ENCODE measurements at regions not wholly inside any gene's neighbourhood (a gene's known extent, or its start where the extent isn't known, plus 50 kb on each side); places are given as distances from the start of the nearest gene placed in this dataset.

DNA sequence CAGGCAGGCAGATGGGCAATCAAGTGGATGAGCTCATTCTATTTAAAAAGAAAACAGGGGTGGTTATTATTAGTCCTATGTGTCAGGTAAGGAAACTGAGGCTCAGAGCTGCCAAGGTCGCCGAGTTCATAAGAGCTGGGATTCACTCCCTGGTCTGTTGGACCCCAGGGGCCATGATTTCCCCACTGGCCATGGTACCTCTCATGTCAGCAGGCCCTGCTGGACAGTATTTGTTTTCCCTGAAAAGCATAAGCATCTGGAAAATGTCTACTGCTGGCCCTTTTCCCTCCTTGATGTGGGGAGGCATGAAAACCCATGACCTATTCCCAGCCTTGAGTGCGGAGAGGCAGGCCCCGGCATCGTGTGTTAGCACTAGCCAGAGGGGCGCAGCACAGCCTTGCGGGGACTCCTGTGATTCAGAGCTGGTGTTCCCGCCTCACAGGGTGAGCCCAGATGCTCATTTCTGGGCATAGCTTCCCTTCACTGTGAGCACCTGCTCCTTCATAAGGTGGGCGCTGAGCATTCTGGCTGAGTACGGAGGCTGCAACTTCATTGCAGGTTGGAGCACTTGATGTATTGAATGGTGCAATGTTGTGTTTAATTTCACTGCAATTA, 617.5 kb downstream of the PTPRU start:
- TF ChIP-seq, protein P1, sequence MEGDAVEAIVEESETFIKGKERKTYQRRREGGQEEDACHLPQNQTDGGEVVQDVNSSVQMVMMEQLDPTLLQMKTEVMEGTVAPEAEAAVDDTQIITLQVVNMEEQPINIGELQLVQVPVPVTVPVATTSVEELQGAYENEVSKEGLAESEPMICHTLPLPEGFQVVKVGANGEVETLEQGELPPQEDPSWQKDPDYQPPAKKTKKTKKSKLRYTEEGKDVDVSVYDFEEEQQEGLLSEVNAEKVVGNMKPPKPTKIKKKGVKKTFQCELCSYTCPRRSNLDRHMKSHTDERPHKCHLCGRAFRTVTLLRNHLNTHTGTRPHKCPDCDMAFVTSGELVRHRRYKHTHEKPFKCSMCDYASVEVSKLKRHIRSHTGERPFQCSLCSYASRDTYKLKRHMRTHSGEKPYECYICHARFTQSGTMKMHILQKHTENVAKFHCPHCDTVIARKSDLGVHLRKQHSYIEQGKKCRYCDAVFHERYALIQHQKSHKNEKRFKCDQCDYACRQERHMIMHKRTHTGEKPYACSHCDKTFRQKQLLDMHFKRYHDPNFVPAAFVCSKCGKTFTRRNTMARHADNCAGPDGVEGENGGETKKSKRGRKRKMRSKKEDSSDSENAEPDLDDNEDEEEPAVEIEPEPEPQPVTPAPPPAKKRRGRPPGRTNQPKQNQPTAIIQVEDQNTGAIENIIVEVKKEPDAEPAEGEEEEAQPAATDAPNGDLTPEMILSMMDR (IDR thresholded peaks at IDR 0.05): no peak
- no peak for DNase-seq
- Mint-ChIP-seq H3K36me3 (ENCODE audit: low read depth) (no peaks in the 10 kb centered on the region), H3K27me3 (ENCODE audit: insufficient read depth) (peaks cover 6% of the 10 kb centered on the region), H3K4me3 (no peak overlapping the region), H3K27ac (no peak overlapping the region), H3K4me1 (ENCODE audit: low read depth) (no peaks in the 10 kb centered on the region), H3K9me3 (peaks cover 13% of the 10 kb centered on the region; the same call in 1 of the 2 replicates)

DNA sequence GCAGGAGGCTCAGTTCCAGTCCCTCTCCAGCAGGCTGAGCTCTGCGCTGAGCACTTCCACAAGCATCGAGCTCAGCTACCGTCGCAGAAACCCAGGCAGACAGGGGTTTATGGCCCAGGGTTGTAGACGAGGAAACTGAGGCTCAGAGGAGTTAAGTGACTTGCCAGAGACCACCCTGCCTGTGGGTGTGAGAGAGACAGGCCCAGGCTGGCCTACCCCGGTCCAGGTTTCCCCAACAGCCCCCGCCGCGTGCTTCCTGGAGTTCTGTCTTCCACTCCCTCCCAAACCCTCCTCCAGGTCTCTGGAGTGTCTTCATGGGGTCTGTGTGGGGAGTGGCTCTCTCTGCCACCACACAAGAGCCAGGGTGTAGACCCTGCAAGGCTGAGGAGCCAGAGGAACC, 615.9 kb downstream of the PTPRU start:
- TF ChIP-seq, protein P1 (IDR thresholded peaks at IDR 0.05): no peak
- DNase-seq: no peak
- H3K36me3 Mint-ChIP-seq (ENCODE audit: low read depth): no peaks in the 10 kb centered on the region
- no peaks in the 10 kb centered on the region for H3K4me1 Mint-ChIP-seq (ENCODE audit: low read depth)
- peaks cover 6% of the 10 kb centered on the region for H3K27me3 Mint-ChIP-seq (ENCODE audit: insufficient read depth)
- H3K27ac Mint-ChIP-seq: no peak overlapping the region
- peaks cover 5% of the 10 kb centered on the region; the same call in 1 of the 2 replicates for H3K9me3 Mint-ChIP-seq
- no peak overlapping the region for H3K4me3 Mint-ChIP-seq

GRCh38 chr1:29851691-29852090, 615.4 kb downstream of the PTPRU start:
- no peak for DNase-seq
- Mint-ChIP-seq H3K27me3 (ENCODE audit: insufficient read depth) (peaks cover 6% of the 10 kb centered on the region), H3K4me1 (ENCODE audit: low read depth) (no peaks in the 10 kb centered on the region), H3K4me3 (no peak overlapping the region), H3K36me3 (ENCODE audit: low read depth) (no peaks in the 10 kb centered on the region), H3K9me3 (peaks cover 5% of the 10 kb centered on the region; the same call in 1 of the 2 replicates), H3K27ac (no peak overlapping the region)
- TF ChIP-seq, protein P1 (IDR thresholded peaks at IDR 0.05): no peak

GRCh38 chr1:29849991-29850757, 613.9 kb downstream of the PTPRU start:
- peaks cover 5% of the 10 kb centered on the region; the same call in 1 of the 2 replicates for H3K9me3 Mint-ChIP-seq
- H3K27ac Mint-ChIP-seq: no peak overlapping the region
- peaks cover 6% of the 10 kb centered on the region for H3K27me3 Mint-ChIP-seq (ENCODE audit: insufficient read depth)
- no peak overlapping the region for H3K4me3 Mint-ChIP-seq
- no peaks in the 10 kb centered on the region for H3K36me3 Mint-ChIP-seq (ENCODE audit: low read depth)
- no peak for DNase-seq
- TF ChIP-seq, protein P1 (IDR thresholded peaks at IDR 0.05): no peak
- H3K4me1 Mint-ChIP-seq (ENCODE audit: low read depth): no peaks in the 10 kb centered on the region

DNA sequence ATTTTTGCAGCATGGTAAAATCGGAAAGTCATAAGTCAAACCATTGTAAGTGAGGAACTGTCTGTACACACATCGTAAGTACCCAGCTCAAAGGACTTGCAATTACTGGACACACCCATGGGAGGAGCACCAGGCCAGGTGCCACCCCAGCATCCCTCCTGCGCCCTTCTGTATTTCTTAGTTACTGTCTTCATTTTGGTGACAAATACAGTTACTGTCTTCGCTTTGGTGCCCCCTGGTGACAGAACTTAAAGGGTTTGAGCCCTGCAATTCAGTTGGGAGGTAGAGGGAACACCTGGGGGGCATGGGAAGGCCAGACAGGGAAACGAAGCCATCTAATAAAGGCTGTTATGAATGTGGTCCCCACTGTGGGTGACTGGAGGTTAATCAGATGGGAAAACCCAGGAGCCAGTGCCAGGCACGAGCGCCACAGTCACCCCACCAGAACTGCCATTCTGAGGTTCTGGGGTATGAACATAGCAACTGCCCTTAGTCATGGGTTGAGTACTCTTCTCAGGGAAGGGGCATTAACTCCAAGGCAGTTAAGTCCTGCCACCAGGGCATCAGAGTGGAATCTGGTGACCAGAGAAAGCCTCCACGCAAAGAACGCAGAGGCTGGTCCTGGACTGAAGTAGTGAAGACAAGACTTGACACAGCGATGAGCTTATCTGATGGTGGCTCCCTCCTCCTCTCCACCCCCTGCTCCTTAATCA, 612.9 kb downstream of the PTPRU start:
- H3K4me3 Mint-ChIP-seq: no peak overlapping the region
- peaks cover 6% of the 10 kb centered on the region for H3K27me3 Mint-ChIP-seq (ENCODE audit: insufficient read depth)
- H3K27ac Mint-ChIP-seq: no peak overlapping the region
- peak; percentile 3 for DNase-seq
- TF ChIP-seq, protein P1 (IDR thresholded peaks at IDR 0.05): peak; percentile 75
- no peaks in the 10 kb centered on the region for H3K36me3 Mint-ChIP-seq (ENCODE audit: low read depth)
- peaks cover 9% of the 10 kb centered on the region; the same call in 1 of the 2 replicates for H3K9me3 Mint-ChIP-seq
- no peaks in the 10 kb centered on the region for H3K4me1 Mint-ChIP-seq (ENCODE audit: low read depth)

All from HFFc6 (cell line).